Fibroblast of the aortic adventitia (primary cell): ENCODE measurements at regions not wholly inside any gene's neighbourhood (a gene's known extent, or its start where the extent isn't known, plus 50 kb on each side); places are given as distances from the start of the nearest gene placed in this dataset.

Source experiments
- DNase-seq: peaks from one replicate; pipeline ENCODE4 v3.0.0-alpha.2; 2010; ENCODE audit warnings: low read depth
- H3K4me3 ChIP-seq: 2 replicates; pipeline ENCODE4 v1.5.1; 2011; ENCODE audit warnings: low read depth, mild to moderate bottlenecking, control low read depth, low read length, moderate library complexity
- TF ChIP-seq, protein P1 (sequence below): IDR thresholded peaks from 2 replicates; pipeline ENCODE4 v1.5.1; 2011; ENCODE audit warnings: mild to moderate bottlenecking, low read length, control low read depth, inconsistent platforms; ENCODE audit not compliant: insufficient read depth

DNA sequence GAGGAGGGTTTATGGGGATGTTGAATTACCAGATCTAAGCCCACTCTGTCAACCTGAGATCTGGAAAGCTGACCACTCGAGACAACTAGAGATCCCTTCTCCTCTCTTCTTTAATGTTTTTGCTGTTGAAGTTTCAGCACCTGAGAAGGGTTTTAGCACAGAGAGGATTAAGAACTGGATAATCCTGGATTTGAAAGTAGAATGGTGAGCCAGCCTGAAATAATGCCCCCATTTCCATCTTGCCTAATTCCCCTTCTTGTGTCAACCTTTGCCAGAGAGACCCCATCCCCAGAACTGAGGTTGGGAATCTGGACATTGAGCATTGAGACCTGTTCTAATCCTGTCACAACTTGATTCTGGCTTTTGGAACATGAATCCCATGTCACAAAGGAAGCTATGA, 87.8 kb upstream of the RFLNA start:
- TF ChIP-seq, protein P1, sequence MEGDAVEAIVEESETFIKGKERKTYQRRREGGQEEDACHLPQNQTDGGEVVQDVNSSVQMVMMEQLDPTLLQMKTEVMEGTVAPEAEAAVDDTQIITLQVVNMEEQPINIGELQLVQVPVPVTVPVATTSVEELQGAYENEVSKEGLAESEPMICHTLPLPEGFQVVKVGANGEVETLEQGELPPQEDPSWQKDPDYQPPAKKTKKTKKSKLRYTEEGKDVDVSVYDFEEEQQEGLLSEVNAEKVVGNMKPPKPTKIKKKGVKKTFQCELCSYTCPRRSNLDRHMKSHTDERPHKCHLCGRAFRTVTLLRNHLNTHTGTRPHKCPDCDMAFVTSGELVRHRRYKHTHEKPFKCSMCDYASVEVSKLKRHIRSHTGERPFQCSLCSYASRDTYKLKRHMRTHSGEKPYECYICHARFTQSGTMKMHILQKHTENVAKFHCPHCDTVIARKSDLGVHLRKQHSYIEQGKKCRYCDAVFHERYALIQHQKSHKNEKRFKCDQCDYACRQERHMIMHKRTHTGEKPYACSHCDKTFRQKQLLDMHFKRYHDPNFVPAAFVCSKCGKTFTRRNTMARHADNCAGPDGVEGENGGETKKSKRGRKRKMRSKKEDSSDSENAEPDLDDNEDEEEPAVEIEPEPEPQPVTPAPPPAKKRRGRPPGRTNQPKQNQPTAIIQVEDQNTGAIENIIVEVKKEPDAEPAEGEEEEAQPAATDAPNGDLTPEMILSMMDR: no peak
- no peak for DNase-seq
- no peak overlapping the region for H3K4me3 ChIP-seq

DNA sequence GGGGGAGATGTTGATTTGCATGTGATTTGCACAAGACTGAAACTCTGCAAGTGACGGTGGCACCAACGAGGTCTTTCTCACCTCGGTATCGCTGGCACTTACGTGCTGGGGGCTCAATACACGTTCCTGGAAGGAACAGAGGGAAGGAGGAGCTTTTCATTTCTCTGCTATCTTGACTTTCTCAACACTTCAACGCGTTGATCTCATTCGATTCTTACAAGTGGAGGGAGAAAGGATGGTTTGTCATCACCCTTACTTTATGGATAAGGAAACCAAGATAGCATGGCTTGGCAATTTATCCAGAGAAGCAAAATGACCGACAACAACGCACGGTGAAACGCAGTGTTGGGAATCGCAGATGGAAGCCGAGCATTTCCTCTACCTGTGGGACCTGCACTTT, 87.3 kb upstream of the RFLNA start:
- DNase-seq: no peak
- TF ChIP-seq, protein P1: no peak
- H3K4me3 ChIP-seq: no peak overlapping the region

DNA sequence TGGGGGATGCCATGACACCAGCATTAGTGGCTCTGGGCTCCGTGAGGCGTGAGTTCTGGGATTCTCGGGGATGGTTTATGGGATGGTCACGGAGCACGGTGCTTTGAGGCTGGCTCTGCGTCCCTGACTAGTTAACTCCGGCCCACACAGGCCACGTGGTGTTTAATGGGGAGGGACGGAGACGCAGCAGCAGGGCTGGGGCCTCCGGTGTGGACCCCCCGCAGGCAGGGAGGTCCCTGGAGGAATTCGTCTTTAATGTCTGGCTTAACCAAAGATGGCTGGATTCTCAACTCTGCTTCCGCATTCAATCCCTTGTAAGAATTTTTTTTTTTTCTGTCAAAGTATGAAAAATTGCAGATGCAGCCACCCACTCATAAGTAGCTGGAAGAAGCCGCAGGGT, 86.4 kb upstream of the RFLNA start:
- no peak for DNase-seq
- TF ChIP-seq, protein P1: no peak
- H3K4me3 ChIP-seq: no peak overlapping the region

DNA sequence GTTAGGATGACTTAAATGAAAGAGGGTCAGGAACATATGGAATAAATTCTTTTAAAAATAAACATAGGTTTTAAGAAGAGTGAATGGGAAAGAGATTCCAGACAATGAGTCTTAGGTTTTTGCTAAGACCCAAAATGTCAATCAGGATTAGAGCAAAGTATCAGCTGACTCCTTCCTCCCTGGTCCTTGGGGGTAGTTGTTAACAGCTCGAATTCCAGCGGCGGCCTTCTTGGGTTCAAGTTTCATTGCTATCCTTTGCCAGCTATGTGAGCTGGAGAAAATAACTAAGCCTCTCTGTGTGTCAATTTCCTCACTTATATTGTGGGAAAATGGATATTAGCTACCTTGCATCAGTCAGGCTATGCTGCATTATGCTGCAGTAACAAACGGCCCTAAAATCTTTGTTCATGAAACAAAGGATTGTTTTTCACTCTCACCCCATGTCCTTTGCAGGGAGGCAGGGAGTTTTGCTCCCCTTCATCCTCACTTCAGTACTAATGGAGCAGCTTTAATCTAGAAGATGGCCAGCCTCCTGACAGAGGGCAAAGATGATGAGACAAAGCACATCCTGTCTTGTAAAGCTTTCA, 83.8 kb upstream of the RFLNA start:
- no peak for DNase-seq
- H3K4me3 ChIP-seq: no peak overlapping the region
- TF ChIP-seq, protein P1: no peak

DNA sequence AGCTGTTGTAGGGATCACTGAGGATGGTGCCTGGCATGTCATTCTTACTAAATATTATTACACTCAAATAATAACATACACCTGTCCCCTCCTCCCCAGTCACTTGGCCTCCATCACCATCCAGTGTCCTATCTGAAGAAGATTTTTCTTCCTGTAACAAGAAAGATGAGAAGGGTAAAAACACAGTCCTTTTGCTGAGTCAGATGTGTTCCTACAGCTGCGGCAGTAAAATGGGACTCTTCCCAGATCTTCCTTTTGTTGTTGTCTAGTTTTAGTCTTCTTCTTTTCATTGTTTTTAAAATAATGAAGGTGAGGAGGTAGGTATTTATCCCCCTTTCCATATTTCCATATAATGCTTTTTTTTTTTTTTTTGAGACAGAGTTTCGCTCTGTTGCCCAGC, 83.1 kb upstream of the RFLNA start:
- TF ChIP-seq, protein P1: no peak
- H3K4me3 ChIP-seq: no peak overlapping the region
- DNase-seq: no peak

DNA sequence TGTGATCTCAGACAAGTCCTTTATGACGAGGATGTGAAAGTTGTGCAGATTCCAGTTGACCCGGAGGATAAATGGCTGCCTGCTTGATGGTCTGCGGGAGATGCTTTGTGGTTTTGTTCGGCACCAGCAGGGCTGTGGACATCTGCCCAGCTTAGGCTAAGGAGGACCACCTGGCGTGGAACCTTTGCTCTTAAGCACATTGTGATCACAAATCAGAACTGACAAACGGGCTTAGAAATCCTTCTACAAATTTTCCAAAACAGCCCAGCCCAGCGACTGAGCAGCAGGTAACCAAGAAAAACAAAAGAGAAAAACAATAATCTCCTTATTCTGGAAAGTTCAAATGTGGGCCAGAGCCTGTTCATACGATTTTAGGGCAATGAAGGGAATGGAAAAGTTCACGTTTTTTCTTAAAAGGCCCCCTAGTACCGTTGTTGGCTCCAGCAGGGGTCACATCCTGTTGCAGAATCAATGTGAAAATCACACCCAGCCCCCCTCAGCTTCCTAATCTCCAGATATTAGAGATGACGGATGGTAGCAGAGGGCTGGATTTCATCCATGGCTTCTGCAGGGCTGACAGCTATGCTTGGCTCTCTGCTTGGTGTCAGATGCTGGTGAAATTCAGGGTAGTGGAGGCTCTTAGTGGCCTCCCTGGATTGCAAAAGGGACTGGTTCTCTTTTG, 81.1 kb upstream of the RFLNA start:
- no peak overlapping the region for H3K4me3 ChIP-seq
- TF ChIP-seq, protein P1: no peak
- no peak for DNase-seq

DNA sequence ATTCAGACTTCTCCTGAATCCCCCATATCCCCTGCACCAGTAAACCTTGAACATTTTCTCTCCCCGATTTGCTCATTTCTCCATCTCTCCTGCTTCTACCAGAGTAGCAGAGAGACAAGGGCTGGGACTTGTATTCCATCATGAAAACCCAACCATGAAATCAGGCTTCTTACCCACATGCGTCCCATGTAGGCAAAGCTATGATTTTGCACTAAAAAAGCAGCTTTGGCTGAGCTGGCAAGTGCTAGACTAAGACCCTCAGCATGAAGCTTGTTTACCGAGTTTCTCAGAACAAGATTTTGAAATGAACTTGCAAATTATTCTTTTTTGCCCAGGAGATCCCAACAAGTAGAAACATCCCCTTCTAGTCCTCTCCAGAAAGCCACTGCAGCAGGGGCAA, 80.3 kb upstream of the RFLNA start:
- TF ChIP-seq, protein P1: no peak
- no peak overlapping the region for H3K4me3 ChIP-seq
- no peak for DNase-seq
